Upper lobe of left lung (tissue), 6 donors: ENCODE measurements at regions not wholly inside any gene's neighbourhood (a gene's known extent, or its start where the extent isn't known, plus 50 kb on each side); places are given as distances from the start of the nearest gene placed in this dataset.

Source experiments
- ATAC-seq, 2 donors: fragments of 200-7000 bp; cut with Tn5 transposase; one replicate each; pipeline ENCODE4 v1.9.1; 2022; ENCODE audit warnings: mild to moderate bottlenecking in 2 of 2, moderate library complexity in 2 of 2; ENCODE audit not compliant: low FRiP score in 2 of 2
- DNase-seq, 2 donors: peaks; one replicate each; pipeline ENCODE4 v3.0.0-alpha.2; 2019 to 2020
- H3K27ac ChIP-seq, 4 donors: fragments of 200-600 bp; sonication (generic); one replicate each; pipeline ENCODE4 v1.5.1; 2016 to 2019
- H3K27me3 ChIP-seq, 4 donors: fragments of 200-600 bp; sonication (generic); one replicate each; pipeline ENCODE4 v1.5.1; 2017 to 2019
- H3K36me3 ChIP-seq, 4 donors: fragments of 200-600 bp; sonication (generic); one replicate each; pipeline ENCODE4 v1.5.1; 2016 to 2019
- H3K4me1 ChIP-seq, 4 donors: fragments of 200-600 bp; sonication (generic); one replicate each; pipeline ENCODE4 v1.5.1; 2018 to 2019
- H3K4me3 ChIP-seq, 4 donors: fragments of 200-600 bp; sonication (generic); one replicate each; pipeline ENCODE4 v1.5.1; 2017 to 2019; ENCODE audit warnings: mild to moderate bottlenecking in 2 of 4, moderate library complexity in 1 of 4
- H3K9me3 ChIP-seq, 4 donors: fragments of 200-600 bp; sonication (generic); one replicate each; pipeline ENCODE4 v1.5.1; 2018 to 2019
- EP300 ChIP-seq, 4 donors: sonication (generic); formaldehyde crosslinking; IDR thresholded peaks; one replicate each; pipeline ENCODE4 v1.5.1; 2017; ENCODE audit warnings: antibody characterized with exemption in 4 of 4, control low read depth in 2 of 4
- POLR2A ChIP-seq, 4 donors: fragments of 450-650 bp; IDR thresholded peaks; one replicate each; pipeline ENCODE4 v1.5.1; 2016 to 2017; ENCODE audit warnings: antibody characterized with exemption in 4 of 4, mild to moderate bottlenecking in 2 of 4
- POLR2AphosphoS5 ChIP-seq, 2 donors: sonication (generic); formaldehyde crosslinking; IDR thresholded peaks; one replicate each; pipeline ENCODE4 v1.5.1; 2017; ENCODE audit warnings: antibody characterized with exemption in 2 of 2
- WGBS, 2 donors: methylation state at CpG; one replicate each; pipeline ENCODE4 v1.1.5; 2017 to 2018; 5-methylcytosine and 5-hydroxymethylcytosine counted together
- TF ChIP-seq, protein P1 (sequence below), 6 experiments: fragments of 450-650 bp in 4 of 6; fragments of 200-600 bp in 2 of 6; sonication (generic) in 2 of 6; IDR thresholded peaks; one replicate each; pipeline ENCODE4 v1.5.1; 2016 to 2019; ENCODE audit warnings: antibody characterized with exemption in 6 of 6
- donor health status: DM: no; HTN: no; CAD: no; lungs with moderate emphysema.
- donor health status: DM: no; HTN: yes; CAD: no; lungs with severe emphysema.

DNA sequence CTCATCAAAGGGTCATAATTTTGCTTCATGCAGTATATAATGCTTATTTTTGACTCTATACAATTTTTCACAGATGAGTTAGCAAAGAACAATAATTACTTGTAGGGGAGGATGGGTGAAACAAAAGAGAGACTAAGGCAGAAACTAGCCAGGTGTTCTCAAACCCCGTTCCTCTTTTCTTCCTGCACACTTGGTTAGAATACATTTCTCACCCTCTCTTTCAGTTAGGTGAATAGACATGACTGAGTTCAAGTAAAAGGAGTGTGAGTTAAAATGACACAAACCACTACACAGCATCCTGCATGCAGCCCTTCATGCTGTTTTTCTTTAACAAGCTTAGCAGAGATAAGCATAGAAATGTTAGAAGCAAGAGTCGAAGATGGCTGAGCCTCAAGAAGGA lies 922.2 kb downstream of the TBL1XR1 start:
- 79 to 81% methylated on average over 2 of the region's 2 CpGs for WGBS, 2 donors
- Histone ChIP-seq H3K4me3 (no peak overlapping the region), H3K36me3 (no peaks in the 10 kb centered on the region), H3K27me3 (no peaks in the 10 kb centered on the region), H3K27ac (no peak overlapping the region), H3K9me3 (no peaks in the 10 kb centered on the region), H3K4me1 (no peaks in the 10 kb centered on the region)
- no peak for DNase-seq
- TF ChIP-seq, protein P1, sequence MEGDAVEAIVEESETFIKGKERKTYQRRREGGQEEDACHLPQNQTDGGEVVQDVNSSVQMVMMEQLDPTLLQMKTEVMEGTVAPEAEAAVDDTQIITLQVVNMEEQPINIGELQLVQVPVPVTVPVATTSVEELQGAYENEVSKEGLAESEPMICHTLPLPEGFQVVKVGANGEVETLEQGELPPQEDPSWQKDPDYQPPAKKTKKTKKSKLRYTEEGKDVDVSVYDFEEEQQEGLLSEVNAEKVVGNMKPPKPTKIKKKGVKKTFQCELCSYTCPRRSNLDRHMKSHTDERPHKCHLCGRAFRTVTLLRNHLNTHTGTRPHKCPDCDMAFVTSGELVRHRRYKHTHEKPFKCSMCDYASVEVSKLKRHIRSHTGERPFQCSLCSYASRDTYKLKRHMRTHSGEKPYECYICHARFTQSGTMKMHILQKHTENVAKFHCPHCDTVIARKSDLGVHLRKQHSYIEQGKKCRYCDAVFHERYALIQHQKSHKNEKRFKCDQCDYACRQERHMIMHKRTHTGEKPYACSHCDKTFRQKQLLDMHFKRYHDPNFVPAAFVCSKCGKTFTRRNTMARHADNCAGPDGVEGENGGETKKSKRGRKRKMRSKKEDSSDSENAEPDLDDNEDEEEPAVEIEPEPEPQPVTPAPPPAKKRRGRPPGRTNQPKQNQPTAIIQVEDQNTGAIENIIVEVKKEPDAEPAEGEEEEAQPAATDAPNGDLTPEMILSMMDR (IDR thresholded peaks at IDR 0.05) = no peak
- TF ChIP-seq EP300 (IDR thresholded peaks at IDR 0.05) (no peak), POLR2AphosphoS5 (IDR thresholded peaks at IDR 0.05) (no peak), POLR2A (IDR thresholded peaks at IDR 0.05) (no peak)
- no peak for ATAC-seq

DNA sequence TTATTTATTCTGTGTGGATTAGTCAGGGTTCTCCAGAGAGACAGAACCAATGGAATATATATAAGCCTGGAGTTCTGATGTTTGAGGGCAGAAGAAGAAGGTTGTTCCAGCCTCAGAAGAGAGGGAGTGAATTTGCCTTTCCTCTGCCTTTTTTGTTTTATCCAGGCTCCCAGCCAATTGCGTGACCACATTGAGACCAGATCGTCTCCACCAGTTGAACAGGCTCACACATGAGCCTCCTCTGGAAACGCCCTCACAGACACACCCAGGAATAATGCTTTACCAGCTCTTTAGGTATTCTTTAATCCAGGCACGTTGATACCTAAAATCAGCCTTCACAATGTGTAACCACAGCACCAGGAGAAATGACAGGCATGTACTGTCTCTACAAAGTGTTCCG lies 923.1 kb downstream of the TBL1XR1 start:
- 56 to 64% methylated on average over 5 of the region's 5 CpGs for WGBS, 2 donors

DNA sequence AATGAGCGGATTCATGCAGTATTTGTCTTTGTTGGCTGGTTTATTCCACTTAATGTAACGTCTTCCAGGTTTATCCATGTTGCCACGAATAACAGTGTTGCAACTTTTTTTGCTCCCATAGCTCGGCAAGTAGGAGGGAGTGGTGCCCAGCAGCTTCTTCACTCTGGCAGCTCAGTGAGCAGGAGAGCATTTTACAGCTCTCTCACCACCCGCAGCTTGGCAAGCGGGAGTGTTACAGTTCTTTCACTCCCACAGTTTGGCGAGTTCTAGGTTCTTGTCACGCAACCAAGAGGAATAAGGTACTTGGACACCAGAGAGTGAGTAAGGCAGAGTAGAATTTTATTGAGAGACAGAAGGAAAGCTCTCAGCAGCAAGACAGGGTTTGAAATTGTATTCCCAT lies 935.2 kb downstream of the TBL1XR1 start:
- no peaks in the 10 kb centered on the region for H3K36me3 ChIP-seq
- no peak overlapping the region for H3K27ac ChIP-seq
- no peaks in the 10 kb centered on the region for H3K4me1 ChIP-seq
- no peak overlapping the region for H3K4me3 ChIP-seq
- DNase-seq (no peak), ATAC-seq (no peak)
- TF ChIP-seq POLR2A (IDR thresholded peaks at IDR 0.05) (no peak), EP300 (IDR thresholded peaks at IDR 0.05) (no peak)
- no peaks in the 10 kb centered on the region for H3K27me3 ChIP-seq
- peaks cover 0 to 4% (median 0%) of the 10 kb centered on the region in 4 donors for H3K9me3 ChIP-seq
- 85 to 91% methylated on average over 8 of the region's 8 CpGs for WGBS, 2 donors

More for the DNA sequence above, 923.1 kb downstream of the TBL1XR1 start:
- H3K27me3 ChIP-seq = no peaks in the 10 kb centered on the region
- no peak for TF ChIP-seq POLR2AphosphoS5 (IDR thresholded peaks at IDR 0.05)
- TF ChIP-seq EP300 (IDR thresholded peaks at IDR 0.05) = no peak
- TF ChIP-seq, protein P1 (IDR thresholded peaks at IDR 0.05) = no peak
- TF ChIP-seq POLR2A (IDR thresholded peaks at IDR 0.05) = no peak
- no peak overlapping the region for H3K4me3 ChIP-seq
- no peaks in the 10 kb centered on the region for H3K9me3 ChIP-seq
- H3K27ac ChIP-seq = no peak overlapping the region
- H3K36me3 ChIP-seq = no peaks in the 10 kb centered on the region
- ATAC-seq = no peak
- no peak for DNase-seq
- H3K4me1 ChIP-seq = no peaks in the 10 kb centered on the region

DNA sequence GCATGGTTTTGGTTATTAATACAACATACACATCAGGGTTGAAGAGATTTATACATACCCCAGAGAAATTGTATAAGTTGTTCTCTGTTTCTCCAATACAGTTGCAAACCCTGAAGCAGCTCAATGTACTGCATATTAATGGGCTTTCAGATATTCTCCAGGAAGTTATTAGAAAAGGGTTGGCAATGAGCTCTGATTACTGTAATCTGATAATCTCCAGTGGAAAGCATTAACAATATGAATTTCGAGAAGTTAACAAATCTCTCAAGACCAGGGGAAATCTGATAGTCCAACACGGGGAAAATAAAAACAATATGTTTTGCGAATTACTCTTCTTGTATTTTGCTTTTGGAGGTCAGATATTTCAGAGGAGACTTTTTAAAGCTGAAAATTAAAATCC lies 950.1 kb downstream of the TBL1XR1 start:
- TF ChIP-seq POLR2AphosphoS5 (IDR thresholded peaks at IDR 0.05) (no peak), POLR2A (IDR thresholded peaks at IDR 0.05) (no peak), EP300 (IDR thresholded peaks at IDR 0.05) (no peak)
- TF ChIP-seq, protein P1 (IDR thresholded peaks at IDR 0.05) = no peak
- WGBS, 2 donors = 74 to 81% methylated on average over 3 of the region's 3 CpGs
- Histone ChIP-seq H3K36me3 (no peaks in the 10 kb centered on the region), H3K27ac (no peak overlapping the region), H3K9me3 (no peaks in the 10 kb centered on the region), H3K27me3 (no peaks in the 10 kb centered on the region), H3K4me1 (no peaks in the 10 kb centered on the region), H3K4me3 (no peak overlapping the region)
- no peak for DNase-seq
- ATAC-seq = no peak

DNA sequence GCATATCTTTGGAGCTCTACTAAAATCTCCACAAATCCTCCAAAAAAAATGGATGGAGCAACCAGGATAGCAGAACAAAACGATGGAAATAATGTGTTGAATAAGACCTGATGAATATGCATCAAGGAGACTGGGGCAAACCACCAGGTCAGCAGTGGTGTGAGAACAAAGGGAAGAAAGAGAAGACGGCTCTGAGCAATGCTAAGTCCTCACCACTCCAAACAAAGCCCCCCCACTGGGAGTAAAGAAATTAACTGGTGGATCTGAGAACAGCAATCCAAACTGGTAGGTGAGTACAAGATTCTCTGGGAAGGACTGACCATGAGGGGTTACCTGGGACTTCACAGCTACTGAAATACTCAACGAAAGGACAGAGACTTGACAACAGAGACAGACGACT lies 977.3 kb downstream of the TBL1XR1 start:
- no peaks in the 10 kb centered on the region for H3K36me3 ChIP-seq
- 77 to 80% methylated on average over 4 of the region's 4 CpGs for WGBS, 2 donors
- TF ChIP-seq POLR2A (IDR thresholded peaks at IDR 0.05) (no peak), POLR2AphosphoS5 (IDR thresholded peaks at IDR 0.05) (no peak), EP300 (IDR thresholded peaks at IDR 0.05) (no peak)
- TF ChIP-seq, protein P1 (IDR thresholded peaks at IDR 0.05) = no peak
- no peaks in the 10 kb centered on the region for H3K4me1 ChIP-seq
- ATAC-seq = no peak
- DNase-seq = no peak
- no peak overlapping the region for H3K27ac ChIP-seq
- H3K4me3 ChIP-seq = no peak overlapping the region
- H3K27me3 ChIP-seq = no peaks in the 10 kb centered on the region
- no peaks in the 10 kb centered on the region for H3K9me3 ChIP-seq
